HuH-7 (cell line): ENCODE measurements at regions not wholly inside any gene's neighbourhood (a gene's known extent, or its start where the extent isn't known, plus 50 kb on each side); places are given as distances from the start of the nearest gene placed in this dataset.
"Not testable (repeated sequence)": the region's sequence is repeated elsewhere in the genome, so short reads cannot be mapped to it uniquely, and the experiment has no call there.

ENCODE experiments used
- DNase-seq: peaks from one replicate; pipeline ENCODE4 v3.0.0; 2011; ENCODE audit warnings: low spot score

- DNase-seq = no peak
Measured at GRCh38 chr4:77449171-77449570, 156.4 kb upstream of the CXCL13 start.

- no peak for DNase-seq
Measured at GRCh38 chr4:77450006-77450405, 155.6 kb upstream of the CXCL13 start.

GRCh38 chr4:77451530-77451929 is 154.1 kb upstream of the CXCL13 start:
- DNase-seq = no peak

GRCh38 chr4:77452117-77452516 is 153.5 kb upstream of the CXCL13 start:
- DNase-seq = not testable (repeated sequence)

GRCh38 chr4:77453911-77454310 is 151.7 kb upstream of the CXCL13 start:
- DNase-seq = no peak

- no peak for DNase-seq
Measured at GRCh38 chr4:77454858-77455257, 150.8 kb upstream of the CXCL13 start.

- DNase-seq = not testable (repeated sequence)
Measured at GRCh38 chr4:77464100-77464499, 141.5 kb upstream of the CXCL13 start.

GRCh38 chr4:77465271-77465670 is 140.3 kb upstream of the CXCL13 start:
- peak; percentile 6 for DNase-seq

- DNase-seq = no peak
Measured at GRCh38 chr4:77466430-77466829, 139.2 kb upstream of the CXCL13 start.

GRCh38 chr4:77471821-77472495 is 133.7 kb upstream of the CXCL13 start:
- no peak for DNase-seq

- peak; percentile 26 for DNase-seq
Measured at GRCh38 chr4:77473509-77473908, 132.1 kb upstream of the CXCL13 start.

- no peak for DNase-seq
Measured at GRCh38 chr4:77481856-77482255, 123.8 kb upstream of the CXCL13 start.

GRCh38 chr4:77488882-77489281 is 116.7 kb upstream of the CXCL13 start:
- no peak for DNase-seq

GRCh38 chr4:77493120-77493752 is 112.4 kb upstream of the CXCL13 start:
- no peak for DNase-seq

GRCh38 chr4:77493829-77494551 is 111.6 kb upstream of the CXCL13 start:
- no peak for DNase-seq

- no peak for DNase-seq
Measured at GRCh38 chr4:77496457-77496856, 109.2 kb upstream of the CXCL13 start.

GRCh38 chr4:77500801-77501200 is 104.8 kb upstream of the CXCL13 start:
- DNase-seq = no peak

GRCh38 chr4:77501240-77501639 is 104.4 kb upstream of the CXCL13 start:
- DNase-seq = no peak

- DNase-seq = no peak
Measured at GRCh38 chr4:77501851-77502250, 103.8 kb upstream of the CXCL13 start.

- DNase-seq = no peak
Measured at GRCh38 chr4:77504407-77504806, 101.2 kb upstream of the CXCL13 start.

GRCh38 chr4:77505275-77505957 is 100.2 kb upstream of the CXCL13 start:
- DNase-seq = no peak

GRCh38 chr4:77505958-77506319 is 99.7 kb upstream of the CXCL13 start:
- DNase-seq = no peak

- no peak for DNase-seq
Measured at GRCh38 chr4:77510367-77510766, 95.3 kb upstream of the CXCL13 start.
